ENCODE measurements at regions not wholly inside any gene's neighbourhood (a gene's known extent, or its start where the extent isn't known, plus 50 kb on each side); places are given as distances from the start of the nearest gene placed in this dataset.
A peak's percentile ranks its signal among the peaks of the same experiment; 100 is the strongest.
"Not testable (repeated sequence)": the region's sequence is repeated elsewhere in the genome, so short reads cannot be mapped to it uniquely, and the experiment has no call there.

GRCh38 chr16:85515319-85515745 lies 97.8 kb upstream of the GSE1 start:
- no peak for DNase-seq (ENCODE audit: low read depth)
- TF ChIP-seq CTCF (IDR thresholded peaks at IDR 0.05; ENCODE audit: control insufficient read depth, insufficient read depth, low read depth, low read length, missing control alignments), result no peak
- peak overlapping the region; percentile 13 for H3K4me3 ChIP-seq (ENCODE audit: control insufficient read depth, low read depth, low read length)

GRCh38 chr16:85515830-85516397 lies 97.2 kb upstream of the GSE1 start:
- H3K4me3 ChIP-seq (ENCODE audit: control insufficient read depth, low read depth, low read length), result no peak overlapping the region
- TF ChIP-seq CTCF (IDR thresholded peaks at IDR 0.05; ENCODE audit: control insufficient read depth, insufficient read depth, low read depth, low read length, missing control alignments), result no peak
- no peak for DNase-seq (ENCODE audit: low read depth)

- TF ChIP-seq CTCF (IDR thresholded peaks at IDR 0.05; ENCODE audit: control insufficient read depth, insufficient read depth, low read depth, low read length, missing control alignments), result no peak
- no peak for DNase-seq (ENCODE audit: low read depth)
- H3K4me3 ChIP-seq (ENCODE audit: control insufficient read depth, low read depth, low read length), result no peak overlapping the region
These were observed 96.0 kb upstream of the GSE1 start for GRCh38 chr16:85517154-85517553.

- no peak for TF ChIP-seq CTCF (IDR thresholded peaks at IDR 0.05; ENCODE audit: control insufficient read depth, insufficient read depth, low read depth, low read length, missing control alignments)
- no peak for DNase-seq (ENCODE audit: low read depth)
- no peak overlapping the region for H3K4me3 ChIP-seq (ENCODE audit: control insufficient read depth, low read depth, low read length)
These were observed 95.5 kb upstream of the GSE1 start for GRCh38 chr16:85517563-85518179.

- DNase-seq (ENCODE audit: low read depth), result no peak
- no peak overlapping the region for H3K4me3 ChIP-seq (ENCODE audit: control insufficient read depth, low read depth, low read length)
- TF ChIP-seq CTCF (IDR thresholded peaks at IDR 0.05; ENCODE audit: control insufficient read depth, insufficient read depth, low read depth, low read length, missing control alignments), result no peak
These were observed 94.6 kb upstream of the GSE1 start for GRCh38 chr16:85518398-85519049.

GRCh38 chr16:85519050-85519440 lies 94.1 kb upstream of the GSE1 start:
- not testable (repeated sequence) for H3K4me3 ChIP-seq (ENCODE audit: control insufficient read depth, low read depth, low read length); DNase-seq (ENCODE audit: low read depth)

- no peak for DNase-seq (ENCODE audit: low read depth)
- no peak overlapping the region for H3K4me3 ChIP-seq (ENCODE audit: control insufficient read depth, low read depth, low read length)
- no peak for TF ChIP-seq CTCF (IDR thresholded peaks at IDR 0.05; ENCODE audit: control insufficient read depth, insufficient read depth, low read depth, low read length, missing control alignments)
These were observed 93.4 kb upstream of the GSE1 start for GRCh38 chr16:85519540-85520231.
